ENCODE measurements at regions not wholly inside any gene's neighbourhood (a gene's known extent, or its start where the extent isn't known, plus 50 kb on each side); places are given as distances from the start of the nearest gene placed in this dataset.

DNA sequence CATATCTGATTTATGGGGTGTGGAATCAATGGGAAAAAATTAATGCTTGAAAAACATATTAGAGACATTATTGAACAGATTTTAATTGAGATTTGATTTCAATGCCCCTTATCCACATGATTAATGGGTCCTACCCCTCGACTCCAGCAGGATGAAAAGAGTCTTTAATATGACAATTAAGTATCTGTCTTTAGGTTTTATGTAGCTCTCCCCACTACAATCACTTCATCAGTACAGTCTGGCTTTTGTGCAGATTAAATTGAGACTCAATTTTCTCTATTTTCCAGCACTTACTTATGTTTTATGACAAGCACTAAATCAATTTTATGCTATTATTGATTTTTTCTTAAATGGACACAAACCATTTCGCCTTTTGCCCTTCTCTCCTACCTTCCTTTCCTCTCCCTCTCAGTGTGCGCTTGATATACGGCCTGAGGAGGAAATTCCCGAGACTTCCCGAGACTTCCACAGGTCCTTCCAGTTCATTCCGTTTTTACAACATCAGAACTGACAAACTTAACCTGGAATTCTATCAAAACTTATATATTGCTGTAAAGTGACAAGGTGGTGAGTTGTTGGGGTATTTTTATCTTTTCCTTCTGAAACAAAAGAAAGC, 555.1 kb upstream of the SALL3 start:
- H3K4me3 ChIP-seq (ENCODE audit: control insufficient read depth, low read depth, low read length) = no peak overlapping the region
- TF ChIP-seq, protein P1, sequence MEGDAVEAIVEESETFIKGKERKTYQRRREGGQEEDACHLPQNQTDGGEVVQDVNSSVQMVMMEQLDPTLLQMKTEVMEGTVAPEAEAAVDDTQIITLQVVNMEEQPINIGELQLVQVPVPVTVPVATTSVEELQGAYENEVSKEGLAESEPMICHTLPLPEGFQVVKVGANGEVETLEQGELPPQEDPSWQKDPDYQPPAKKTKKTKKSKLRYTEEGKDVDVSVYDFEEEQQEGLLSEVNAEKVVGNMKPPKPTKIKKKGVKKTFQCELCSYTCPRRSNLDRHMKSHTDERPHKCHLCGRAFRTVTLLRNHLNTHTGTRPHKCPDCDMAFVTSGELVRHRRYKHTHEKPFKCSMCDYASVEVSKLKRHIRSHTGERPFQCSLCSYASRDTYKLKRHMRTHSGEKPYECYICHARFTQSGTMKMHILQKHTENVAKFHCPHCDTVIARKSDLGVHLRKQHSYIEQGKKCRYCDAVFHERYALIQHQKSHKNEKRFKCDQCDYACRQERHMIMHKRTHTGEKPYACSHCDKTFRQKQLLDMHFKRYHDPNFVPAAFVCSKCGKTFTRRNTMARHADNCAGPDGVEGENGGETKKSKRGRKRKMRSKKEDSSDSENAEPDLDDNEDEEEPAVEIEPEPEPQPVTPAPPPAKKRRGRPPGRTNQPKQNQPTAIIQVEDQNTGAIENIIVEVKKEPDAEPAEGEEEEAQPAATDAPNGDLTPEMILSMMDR (IDR thresholded peaks at IDR 0.05; ENCODE audit: control insufficient read depth, insufficient read depth, low read depth, low read length, missing control alignments) = no peak
- DNase-seq (ENCODE audit: low read depth) = no peak

DNA sequence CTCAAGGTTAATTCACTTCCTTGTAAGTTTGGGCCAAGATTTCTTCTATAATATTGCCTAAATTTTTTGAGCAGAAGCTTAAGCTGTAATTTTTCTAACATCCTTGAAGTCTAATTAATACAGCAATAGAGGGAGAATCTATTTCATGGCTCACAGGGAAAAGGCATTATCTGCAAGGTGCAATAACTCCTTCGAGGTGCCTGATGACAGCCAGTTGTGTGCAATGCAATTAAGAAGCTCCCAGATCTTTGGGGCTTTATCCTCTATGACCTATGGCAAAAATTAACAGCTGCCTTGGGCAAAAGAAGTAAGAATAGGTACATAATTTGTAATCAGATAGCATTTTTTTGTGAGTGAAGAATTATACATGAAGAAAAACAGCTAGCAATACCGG, 554.6 kb upstream of the SALL3 start:
- TF ChIP-seq, protein P1 (IDR thresholded peaks at IDR 0.05; ENCODE audit: control insufficient read depth, insufficient read depth, low read depth, low read length, missing control alignments) = no peak
- H3K4me3 ChIP-seq (ENCODE audit: control insufficient read depth, low read depth, low read length) = no peak overlapping the region
- no peak for DNase-seq (ENCODE audit: low read depth)

DNA sequence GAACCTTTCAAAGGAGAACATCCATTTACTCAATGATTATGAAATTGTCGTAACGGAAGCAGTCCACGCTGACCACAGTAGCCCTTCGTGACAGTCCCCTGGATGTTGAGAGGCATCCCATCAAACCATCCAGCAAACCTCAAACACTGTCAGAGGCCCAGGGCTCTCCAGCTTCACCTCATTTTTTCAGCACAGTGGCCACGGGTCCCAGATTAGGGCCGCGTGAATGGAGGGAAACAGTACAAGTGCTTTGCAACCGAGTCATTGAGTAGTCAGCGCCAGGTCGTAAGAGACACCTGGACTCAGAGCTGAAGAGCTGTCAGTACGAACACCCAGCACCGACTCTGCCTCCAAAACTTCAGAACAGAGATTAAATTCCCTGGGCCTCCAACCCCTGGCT, 552.5 kb upstream of the SALL3 start:
- no peak overlapping the region for H3K4me3 ChIP-seq (ENCODE audit: control insufficient read depth, low read depth, low read length)
- no peak for DNase-seq (ENCODE audit: low read depth)
- TF ChIP-seq, protein P1 (IDR thresholded peaks at IDR 0.05; ENCODE audit: control insufficient read depth, insufficient read depth, low read depth, low read length, missing control alignments) = no peak

DNA sequence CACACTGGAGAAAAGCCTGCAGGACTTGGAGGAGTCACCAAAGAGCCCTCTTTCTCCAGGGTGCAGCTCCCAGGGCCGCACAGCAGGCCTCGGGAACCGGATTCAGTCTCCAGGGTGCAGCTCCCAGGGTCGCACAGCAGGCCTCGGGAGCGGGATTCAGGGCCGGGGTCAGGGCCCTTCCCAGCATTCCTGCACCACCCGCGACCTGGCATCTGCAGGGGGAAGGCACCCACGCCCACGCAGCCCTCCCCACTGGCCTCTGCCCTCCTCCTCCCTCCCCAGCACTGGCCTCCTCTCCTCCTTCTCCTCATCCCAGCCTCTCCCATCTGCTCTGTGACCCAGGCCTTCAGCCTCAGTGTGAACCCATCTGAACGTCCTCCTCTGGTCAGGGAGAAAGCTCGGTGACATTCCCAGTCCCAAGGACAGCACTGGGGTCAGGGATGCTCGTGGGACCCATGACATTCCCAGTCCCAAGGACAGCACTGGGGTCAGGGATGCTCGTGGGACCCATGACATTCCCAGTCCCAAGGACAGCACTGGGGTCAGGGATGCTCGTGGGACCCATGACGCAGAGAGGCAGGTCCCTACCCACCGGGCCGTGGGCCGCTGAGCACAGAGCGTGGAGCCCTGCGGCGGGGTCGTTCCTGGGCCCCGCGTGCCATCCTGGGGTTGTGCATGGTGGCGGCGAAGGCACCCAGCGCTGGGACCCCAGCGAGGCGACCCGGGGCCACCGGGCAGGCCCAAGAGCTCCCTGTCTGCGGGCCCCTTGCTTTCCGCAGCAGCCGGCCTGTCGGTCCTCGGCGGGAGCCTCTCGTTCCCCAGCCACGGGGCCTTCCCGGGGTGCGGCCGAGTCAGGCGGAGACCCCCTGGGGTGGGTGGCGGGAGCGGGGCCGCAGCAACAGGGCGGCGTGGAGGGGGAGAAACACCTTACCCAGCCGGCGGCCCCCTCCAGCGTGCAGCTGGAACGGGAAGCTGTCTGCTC, 550.2 kb upstream of the SALL3 start:
- H3K4me3 ChIP-seq (ENCODE audit: control insufficient read depth, low read depth, low read length) = no peak overlapping the region
- DNase-seq (ENCODE audit: low read depth) = no peak
- TF ChIP-seq, protein P1 (IDR thresholded peaks at IDR 0.05; ENCODE audit: control insufficient read depth, insufficient read depth, low read depth, low read length, missing control alignments) = no peak

DNA sequence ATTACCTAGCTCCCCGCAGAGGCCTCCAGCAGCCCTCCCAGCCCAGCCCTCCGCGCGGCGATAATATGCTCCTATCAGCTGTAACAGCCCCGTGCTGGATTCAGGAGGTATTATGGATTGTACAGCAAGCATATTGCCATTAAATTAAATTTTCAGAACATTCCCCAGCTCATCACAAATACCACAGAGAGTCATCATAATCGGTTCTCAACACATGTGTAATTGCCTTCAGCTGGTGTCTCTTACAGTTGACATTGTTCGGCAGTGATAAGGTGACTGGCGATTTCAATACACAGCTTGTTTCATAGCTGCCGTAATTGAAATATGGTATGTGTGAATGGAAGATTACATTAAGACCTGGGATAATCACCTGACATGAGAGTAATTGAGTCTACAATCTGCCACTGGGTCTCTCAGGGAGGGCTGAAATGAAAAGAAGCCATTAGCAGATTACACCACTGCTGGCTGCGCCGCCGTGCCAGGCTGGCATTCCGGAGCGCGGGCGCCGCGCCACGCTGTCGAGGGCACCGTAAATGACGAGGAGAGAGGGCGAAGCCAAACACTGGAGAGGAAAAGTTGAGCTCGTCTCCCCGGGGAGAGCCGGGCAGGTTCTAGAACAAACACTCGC, 549.4 kb upstream of the SALL3 start:
- no peak overlapping the region for H3K4me3 ChIP-seq (ENCODE audit: control insufficient read depth, low read depth, low read length)
- DNase-seq (ENCODE audit: low read depth) = no peak
- TF ChIP-seq, protein P1 (IDR thresholded peaks at IDR 0.05; ENCODE audit: control insufficient read depth, insufficient read depth, low read depth, low read length, missing control alignments) = no peak

DNA sequence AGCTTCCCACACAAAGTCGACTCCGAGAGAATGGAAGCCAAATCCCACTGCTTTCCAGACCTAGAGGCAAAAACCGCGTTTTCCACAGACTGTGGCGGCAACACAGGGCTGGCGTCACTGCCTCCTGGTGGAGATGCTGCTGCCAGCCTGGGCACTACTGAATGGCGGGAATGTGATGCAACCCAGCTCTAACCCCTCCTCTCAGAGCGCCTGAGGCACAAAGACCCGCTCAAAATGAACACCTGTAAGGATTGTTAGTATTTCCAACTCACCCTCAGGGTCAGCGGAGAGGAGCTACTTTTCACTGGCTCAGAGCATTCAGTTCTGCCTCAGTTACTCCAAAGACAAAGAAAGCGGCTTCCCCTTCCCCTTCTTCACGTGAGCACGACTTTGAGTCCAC, 548.0 kb upstream of the SALL3 start:
- TF ChIP-seq, protein P1 (IDR thresholded peaks at IDR 0.05; ENCODE audit: control insufficient read depth, insufficient read depth, low read depth, low read length, missing control alignments) = no peak
- no peak for DNase-seq (ENCODE audit: low read depth)

More for the DNA sequence above, 548.0 kb upstream of the SALL3 start:
- H3K4me3 ChIP-seq (ENCODE audit: control insufficient read depth, low read depth, low read length) = no peak overlapping the region

Measured in AG09309 (cell line).